SH-SY5Y (cell line): ENCODE measurements at regions not wholly inside any gene's neighbourhood (a gene's known extent, or its start where the extent isn't known, plus 50 kb on each side); places are given as distances from the start of the nearest gene placed in this dataset.
A peak's percentile ranks its signal among the peaks of the same experiment; 100 is the strongest.

ENCODE experiments used
- GATA2 ChIP-seq: IDR thresholded peaks from 2 replicates; pipeline ENCODE4 v1.6.1; 2011; ENCODE audit warnings: mild to moderate bottlenecking, low read depth, low read length
- GATA3 ChIP-seq: IDR thresholded peaks from 2 replicates; pipeline ENCODE4 v1.6.1; 2011; ENCODE audit warnings: low read depth, mild to moderate bottlenecking, low read length, moderate library complexity

DNA sequence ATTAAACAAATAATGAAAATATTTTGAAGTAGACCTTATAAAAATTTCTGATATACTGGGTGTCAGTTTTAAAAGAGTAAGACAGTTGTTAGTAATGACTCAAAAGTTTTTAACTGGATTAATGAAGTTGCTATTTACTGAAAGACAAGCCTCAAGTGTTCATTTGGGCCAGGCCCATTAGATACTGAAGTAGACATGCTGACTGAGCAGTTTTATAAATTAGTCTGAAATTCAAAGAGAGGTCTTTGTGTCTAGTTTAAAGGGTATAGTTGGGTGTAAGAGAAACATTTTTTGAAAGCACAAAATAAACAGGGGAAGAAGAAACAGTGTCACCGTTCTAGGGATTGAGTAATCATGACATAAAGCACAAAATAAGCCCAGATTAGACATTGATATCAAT lies 1577.2 kb downstream of the AMY1C start:
- no peak for TF ChIP-seq GATA2
- TF ChIP-seq GATA3, result no peak

DNA sequence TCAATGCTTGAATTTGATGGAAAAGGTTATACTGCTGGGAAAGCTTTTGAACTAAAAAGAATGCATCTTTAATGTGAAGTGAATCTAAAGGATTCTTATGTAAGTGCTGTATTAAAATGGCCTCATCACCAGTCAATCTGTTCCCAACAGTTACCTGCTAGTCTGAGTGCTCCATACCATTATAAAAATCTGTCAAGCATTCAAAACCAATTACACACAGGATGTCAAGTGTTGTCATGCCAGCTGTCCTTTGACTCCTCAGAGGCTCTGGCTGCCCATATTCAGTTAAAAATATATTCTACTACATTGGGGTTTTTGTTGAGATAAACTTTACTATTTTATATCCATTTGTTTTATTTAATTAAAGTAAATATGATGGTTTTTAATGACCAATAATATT lies 1587.7 kb downstream of the AMY1C start:
- no peak for TF ChIP-seq GATA3
- no peak for TF ChIP-seq GATA2

DNA sequence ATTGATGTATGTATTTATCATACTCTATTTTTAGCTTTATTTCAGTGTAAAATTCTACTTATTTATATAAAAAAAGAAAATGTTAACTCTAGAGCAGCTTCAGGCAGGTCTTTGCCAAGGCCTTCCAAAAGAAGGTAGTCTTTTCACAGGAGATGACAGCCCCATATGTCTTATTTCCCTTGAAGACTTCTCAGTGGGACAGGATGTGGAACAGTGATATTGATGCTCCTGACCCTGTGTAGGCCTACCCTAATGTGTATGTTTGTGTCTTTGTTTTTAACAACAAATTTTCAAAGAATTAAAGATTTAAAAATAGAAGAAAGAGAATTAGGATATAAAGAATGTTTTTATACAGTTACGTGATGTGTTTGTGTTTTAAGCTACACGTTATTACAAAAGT lies 1593.6 kb downstream of the AMY1C start:
- TF ChIP-seq GATA3 (no peak), GATA2 (no peak)

DNA sequence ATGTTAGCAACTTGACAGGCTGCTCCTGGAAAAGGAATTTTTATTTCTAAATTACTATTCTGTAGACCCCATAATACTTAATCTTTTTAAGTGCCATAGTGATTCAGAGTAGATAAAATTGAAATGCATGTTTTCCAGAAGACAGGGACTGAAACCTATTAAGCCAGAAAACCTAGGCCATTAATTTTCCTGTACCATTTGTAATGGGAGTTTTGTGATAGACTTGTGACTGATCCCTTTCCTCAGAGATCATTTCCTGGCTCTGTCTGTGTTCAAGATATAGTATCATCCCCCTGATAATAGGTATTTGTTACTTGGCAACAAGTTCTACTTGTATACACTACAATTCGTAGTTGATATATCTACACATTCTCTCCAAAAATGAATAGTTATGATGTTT lies 1609.8 kb downstream of the AMY1C start:
- TF ChIP-seq GATA3 (0 out of 2 replicates have a peak, but pooled peaks have one; percentile 9), GATA2 (no peak)

DNA sequence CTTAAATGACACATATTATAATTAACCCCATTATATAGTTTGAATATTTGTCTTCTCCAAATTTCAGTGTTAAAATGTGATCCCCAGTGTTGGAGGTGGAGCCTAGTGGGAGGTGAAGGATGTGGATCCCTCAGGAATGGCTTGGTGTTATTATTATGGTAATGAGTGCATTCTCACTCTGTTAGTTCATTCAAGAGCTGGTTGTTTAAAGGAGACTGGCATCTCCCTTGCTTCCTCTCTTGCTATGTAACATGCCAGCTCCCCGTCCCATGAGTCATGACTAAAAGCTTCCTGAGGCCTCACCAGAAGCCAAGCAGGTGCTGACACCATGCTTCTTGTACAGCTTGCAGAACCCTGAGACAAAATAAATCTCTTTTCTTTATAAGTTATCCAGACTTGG lies 1612.7 kb downstream of the AMY1C start:
- TF ChIP-seq GATA2 (no peak), GATA3 (no peak)

DNA sequence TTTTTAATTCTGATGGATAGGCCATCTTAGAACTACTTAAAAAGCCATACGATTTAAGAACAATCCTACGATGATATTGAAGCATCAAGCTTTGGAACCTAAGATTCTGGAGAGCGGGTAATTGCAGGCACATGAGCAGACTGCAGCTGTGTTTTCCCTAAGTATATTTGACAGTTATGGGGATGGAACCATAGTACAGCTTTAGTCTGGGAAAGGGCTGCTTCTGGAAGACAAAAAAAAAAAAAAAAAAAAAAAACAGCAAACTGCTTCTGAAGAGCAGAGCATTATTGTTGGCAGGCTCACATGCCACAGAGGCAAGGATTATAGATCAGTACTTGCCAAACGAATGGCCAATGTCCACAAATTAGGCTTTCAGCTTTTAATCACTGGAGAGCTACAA lies 1618.7 kb downstream of the AMY1C start:
- TF ChIP-seq GATA2 (no peak), GATA3 (no peak)

DNA sequence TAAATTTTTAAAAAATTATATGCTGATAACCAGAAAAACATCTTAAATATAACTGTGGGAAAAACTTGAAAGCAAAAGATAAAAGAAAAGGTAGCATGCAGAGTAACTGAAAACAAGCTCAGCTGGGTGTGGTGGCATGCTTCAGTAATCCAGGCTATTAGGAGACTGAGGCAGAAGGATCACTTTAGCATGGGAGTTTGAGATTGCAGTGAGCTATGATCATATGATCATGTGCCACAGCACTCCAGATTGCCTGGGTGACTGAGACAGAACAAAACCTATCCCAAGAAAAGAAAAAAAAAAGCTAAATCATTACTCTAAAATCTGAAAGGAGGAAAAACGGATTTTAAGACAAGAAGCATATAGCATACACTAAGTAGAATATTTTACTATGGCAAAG lies 1624.0 kb downstream of the AMY1C start:
- TF ChIP-seq GATA2, result no peak
- no peak for TF ChIP-seq GATA3

DNA sequence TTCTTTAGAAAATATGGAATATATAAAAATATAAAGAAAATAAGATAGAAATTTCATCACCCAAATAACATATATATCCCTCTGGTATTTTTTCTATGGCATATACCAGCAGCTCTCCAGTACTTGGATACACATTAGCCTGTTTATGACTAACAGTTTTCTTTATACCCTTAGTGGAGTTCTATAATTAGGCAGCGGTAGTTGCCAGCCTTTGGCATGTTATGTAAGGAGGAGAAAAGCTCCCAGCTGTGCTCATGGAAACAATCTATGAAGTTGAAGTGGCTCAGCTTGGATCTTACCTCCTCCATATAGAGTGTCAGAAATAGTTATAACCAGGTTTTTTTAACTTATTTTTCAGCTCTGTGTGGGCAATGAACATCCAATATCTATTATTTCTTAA lies 1636.8 kb downstream of the AMY1C start:
- no peak for TF ChIP-seq GATA3
- TF ChIP-seq GATA2, result no peak

DNA sequence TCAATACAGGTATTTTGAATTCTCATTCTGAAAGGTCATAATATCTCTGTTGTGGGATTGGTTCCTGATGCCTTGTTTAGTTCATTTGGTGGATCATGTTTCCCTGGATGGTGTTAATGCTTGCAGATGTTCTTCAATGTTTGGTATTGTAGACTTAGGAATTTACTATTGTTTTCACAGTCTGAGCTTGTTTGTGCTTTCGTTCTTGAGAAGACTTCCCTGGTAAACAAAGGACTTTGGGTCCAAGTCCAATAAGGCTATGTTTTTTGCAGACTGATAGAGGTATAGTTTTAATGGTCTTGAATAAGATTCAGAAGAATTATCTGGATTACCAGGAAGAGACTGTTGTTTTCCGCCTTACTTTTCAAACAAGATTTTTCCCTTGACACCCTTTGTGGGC lies 1646.3 kb downstream of the AMY1C start:
- TF ChIP-seq GATA3, result no peak
- no peak for TF ChIP-seq GATA2

DNA sequence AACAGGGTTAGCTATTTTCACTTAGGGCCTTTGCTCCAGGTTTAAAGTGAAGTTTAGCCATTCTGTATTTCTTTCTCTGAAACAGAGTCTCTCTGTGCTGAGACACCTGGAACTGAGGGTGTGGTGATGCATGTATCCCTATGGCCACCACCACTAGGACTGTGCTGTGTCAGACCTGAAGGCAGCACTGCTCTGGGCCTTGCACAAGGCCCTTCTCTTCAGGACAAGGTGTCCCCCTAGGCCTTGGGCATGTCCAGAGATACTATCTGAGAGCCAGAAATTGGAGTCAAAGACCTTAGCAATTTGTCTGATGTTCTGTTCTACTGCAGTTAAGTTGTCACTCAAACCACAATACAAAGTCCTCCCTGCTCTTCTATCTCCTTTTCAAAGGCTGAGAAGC lies 1649.2 kb downstream of the AMY1C start:
- TF ChIP-seq GATA3 (no peak), GATA2 (no peak)

DNA sequence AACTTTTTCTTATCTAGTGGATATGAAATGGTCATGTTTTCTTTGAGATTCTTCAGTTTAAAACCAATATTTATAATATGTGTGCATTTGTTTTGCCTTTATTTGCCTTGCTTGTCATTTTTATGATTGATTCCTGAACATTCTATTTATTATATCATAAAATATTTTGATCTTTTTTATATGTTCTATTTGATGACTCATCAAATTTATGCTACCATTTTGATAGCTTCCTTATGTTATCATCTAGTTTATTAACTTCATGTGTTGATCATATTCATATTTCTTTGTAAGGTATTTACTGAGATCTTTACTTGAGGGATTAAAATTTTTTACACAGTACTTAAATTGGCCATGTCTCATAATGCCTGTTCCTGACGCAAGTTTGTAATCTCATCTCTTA lies 1650.0 kb downstream of the AMY1C start:
- TF ChIP-seq GATA2 (no peak), GATA3 (no peak)

DNA sequence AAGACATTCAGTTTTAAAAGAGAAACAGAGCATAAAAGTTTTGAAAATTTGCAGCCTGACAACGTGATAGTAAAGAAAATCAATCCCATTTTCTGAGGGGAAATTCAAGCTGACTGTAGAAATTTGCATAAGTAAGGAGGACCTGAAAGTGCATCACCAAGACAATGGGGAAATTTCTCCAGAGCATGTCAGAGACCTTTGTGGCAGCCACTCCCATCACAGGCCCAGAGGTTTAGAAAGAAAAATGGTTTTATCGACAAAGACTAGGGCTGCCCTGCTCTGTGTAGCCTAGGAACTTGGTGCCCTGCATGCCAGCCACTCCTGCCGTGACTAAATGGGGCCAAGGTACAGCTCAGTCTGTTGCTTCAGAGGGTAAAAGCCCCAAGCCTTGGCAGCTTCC lies 1640.2 kb upstream of the PRMT6 start:
- TF ChIP-seq GATA2, result no peak
- no peak for TF ChIP-seq GATA3

DNA sequence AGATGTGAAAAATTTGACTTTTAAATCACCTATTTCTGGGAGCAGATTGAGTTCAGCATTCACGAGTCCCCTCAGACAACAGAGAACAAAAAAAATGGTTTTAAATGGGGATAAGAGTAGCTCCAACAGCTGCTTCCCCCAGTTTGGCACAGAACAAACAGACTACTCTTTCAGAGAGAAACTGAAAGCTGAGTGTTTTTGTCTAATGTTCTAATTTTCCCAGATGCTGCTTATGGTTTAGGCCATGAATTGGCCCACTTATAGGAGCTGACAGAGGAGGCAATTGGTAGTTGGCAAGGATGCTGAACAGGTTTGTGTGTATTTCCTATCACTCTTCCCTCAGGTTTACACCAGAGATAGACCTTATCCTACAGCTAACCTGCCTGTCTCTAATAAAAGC lies 1637.4 kb upstream of the PRMT6 start:
- TF ChIP-seq GATA3 (no peak), GATA2 (no peak)

DNA sequence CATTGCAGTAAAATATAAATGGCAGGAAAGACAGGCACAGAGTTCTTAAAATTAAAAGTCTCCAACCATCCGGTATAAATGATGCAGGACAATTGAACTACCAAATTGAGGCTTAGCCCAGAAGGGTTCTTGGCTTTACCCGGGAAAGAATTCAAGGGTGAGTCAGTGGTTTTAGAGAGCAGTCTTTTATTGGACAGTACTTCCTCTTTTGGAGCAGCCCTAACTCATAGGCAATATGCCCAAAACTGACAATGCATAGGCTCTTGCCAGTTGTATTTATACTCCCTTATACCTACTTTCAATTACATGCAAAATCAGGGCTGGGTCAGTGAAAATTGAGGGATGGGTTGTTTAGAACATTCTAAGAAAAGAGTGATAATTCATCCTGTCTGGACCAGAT lies 1628.9 kb upstream of the PRMT6 start:
- TF ChIP-seq GATA3 (no peak), GATA2 (no peak)

DNA sequence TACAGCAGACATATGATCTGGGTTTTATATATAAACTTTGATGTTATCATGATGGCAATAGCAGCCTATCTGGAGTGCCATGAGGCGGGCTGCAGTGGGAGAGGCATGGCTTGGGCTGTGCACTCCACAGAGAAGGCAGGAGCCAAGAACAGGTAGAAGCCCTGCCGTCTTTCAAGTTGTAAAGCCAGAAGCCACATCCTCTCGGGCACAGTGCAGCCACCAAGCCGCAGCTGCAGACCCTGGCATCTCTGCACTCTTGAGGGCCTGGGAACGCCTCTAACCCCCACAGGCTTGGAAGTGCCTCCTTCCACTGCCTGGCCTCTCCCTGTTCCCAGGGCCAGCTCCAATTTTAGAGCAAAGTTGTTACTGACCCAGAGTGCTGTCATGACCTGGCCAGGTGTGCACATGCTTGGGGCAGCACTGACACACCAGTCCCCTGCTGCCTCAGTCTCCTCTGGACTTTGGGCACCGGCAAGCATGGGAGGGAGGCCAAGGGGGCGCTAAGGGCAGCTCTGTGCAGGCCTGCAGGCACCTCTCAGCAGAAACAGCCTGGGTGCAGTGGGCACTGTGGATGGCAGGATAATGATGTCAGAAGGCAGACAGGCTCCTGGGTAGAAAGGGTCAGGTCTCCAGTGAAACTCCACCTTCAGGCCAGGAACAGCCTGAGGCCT lies 1619.8 kb upstream of the PRMT6 start:
- TF ChIP-seq GATA3 (no peak), GATA2 (no peak)

DNA sequence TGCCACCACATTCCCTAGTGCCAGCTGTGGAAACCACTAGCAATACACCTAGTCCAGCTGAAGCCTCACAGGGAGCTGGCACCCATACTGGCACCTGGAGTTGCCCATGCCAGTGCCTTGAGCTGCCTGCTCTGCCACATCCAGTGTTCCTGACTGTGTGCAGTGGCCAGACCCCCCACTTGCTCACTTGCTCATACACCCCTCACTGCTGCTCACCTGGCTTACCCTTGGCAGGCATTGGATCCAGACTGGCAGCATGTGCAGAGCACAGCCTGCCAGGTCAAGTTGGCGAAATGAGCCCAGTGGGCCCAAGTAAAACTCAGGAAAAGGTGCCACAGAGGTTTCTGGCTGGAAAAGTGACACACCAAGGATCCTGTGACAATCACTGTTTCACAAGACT lies 1618.6 kb upstream of the PRMT6 start:
- TF ChIP-seq GATA3 (no peak), GATA2 (no peak)

DNA sequence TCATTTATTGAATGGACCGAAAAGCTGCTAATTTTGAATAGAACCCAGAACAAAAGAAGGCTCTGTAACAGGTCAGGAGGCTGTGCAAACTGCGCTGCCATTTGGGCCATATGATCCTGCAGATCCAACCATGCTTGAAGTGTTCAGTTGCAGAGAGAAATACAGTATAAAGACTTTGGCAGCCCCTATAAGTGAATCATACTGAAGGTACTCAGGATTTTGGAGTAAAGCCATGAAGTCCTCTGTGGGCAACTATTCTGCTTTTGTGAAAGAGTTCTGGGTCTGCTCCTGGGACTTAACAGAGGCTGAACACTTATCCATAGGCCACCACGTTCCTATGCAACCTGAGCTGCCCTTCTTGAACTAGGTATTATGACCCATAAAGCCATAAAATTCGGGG lies 1613.6 kb upstream of the PRMT6 start:
- TF ChIP-seq GATA2 (no peak), GATA3 (no peak)
